GDM1 (cell line): ENCODE measurements at regions not wholly inside any gene's neighbourhood (a gene's known extent, or its start where the extent isn't known, plus 50 kb on each side); places are given as distances from the start of the nearest gene placed in this dataset.
"Not testable (repeated sequence)": the region's sequence is repeated elsewhere in the genome, so short reads cannot be mapped to it uniquely, and the experiment has no call there.

Experiments
- DNase-seq: peaks from one replicate; lab custom pipeline; 2025; lab: John Stamatoyannopoulos, UW

- DNase-seq: peak; percentile 62
Observed at GRCh38 chr6:14478381-14479225, 361.0 kb downstream of the CD83 start.

- not testable (repeated sequence) for DNase-seq
Observed at GRCh38 chr6:14481946-14482345, 364.4 kb downstream of the CD83 start.

- DNase-seq: no peak
Observed at GRCh38 chr6:14487625-14488024, 370.1 kb downstream of the CD83 start.

- peak; percentile 47 for DNase-seq
Observed at GRCh38 chr6:14488180-14488579, 370.6 kb downstream of the CD83 start.

GRCh38 chr6:14489445-14489844 is 371.9 kb downstream of the CD83 start:
- DNase-seq: no peak

GRCh38 chr6:14498748-14499147 is 381.2 kb downstream of the CD83 start:
- DNase-seq: no peak

- no peak for DNase-seq
Observed at GRCh38 chr6:14499309-14499708, 381.7 kb downstream of the CD83 start.

GRCh38 chr6:14499841-14500240 is 382.3 kb downstream of the CD83 start:
- no peak for DNase-seq

GRCh38 chr6:14500809-14501208 is 383.2 kb downstream of the CD83 start:
- no peak for DNase-seq

GRCh38 chr6:14501240-14501639 is 383.7 kb downstream of the CD83 start:
- no peak for DNase-seq

GRCh38 chr6:14501914-14502313 is 384.3 kb downstream of the CD83 start:
- no peak for DNase-seq

GRCh38 chr6:14502551-14502950 is 385.0 kb downstream of the CD83 start:
- DNase-seq: no peak

- no peak for DNase-seq
Observed at GRCh38 chr6:14505401-14505800, 387.8 kb downstream of the CD83 start.

GRCh38 chr6:14506656-14507246 is 389.2 kb downstream of the CD83 start:
- DNase-seq: no peak

- no peak for DNase-seq
Observed at GRCh38 chr6:14509120-14509519, 391.5 kb downstream of the CD83 start.

- no peak for DNase-seq
Observed at GRCh38 chr6:14510038-14510437, 392.5 kb downstream of the CD83 start.

GRCh38 chr6:14511061-14511586 is 393.6 kb downstream of the CD83 start:
- DNase-seq: no peak

- DNase-seq: no peak
Observed at GRCh38 chr6:14512246-14512645, 394.7 kb downstream of the CD83 start.

- DNase-seq: no peak
Observed at GRCh38 chr6:14513496-14514393, 396.2 kb downstream of the CD83 start.

- no peak for DNase-seq
Observed at GRCh38 chr6:14516956-14517355, 399.4 kb downstream of the CD83 start.

GRCh38 chr6:14517516-14518105 is 400.0 kb downstream of the CD83 start:
- no peak for DNase-seq
